HepG2 (cell line): ENCODE measurements at regions not wholly inside any gene's neighbourhood (a gene's known extent, or its start where the extent isn't known, plus 50 kb on each side); places are given as distances from the start of the nearest gene placed in this dataset.

Experiments
- MXI1 ChIP-seq: IDR thresholded peaks from 3 replicates; pipeline ENCODE4 v1.6.1; 2012; ENCODE audit warnings: low read depth, low read length, inconsistent platforms, borderline replicate concordance
- SMARCE1 ChIP-seq: fragments of 450-650 bp; IDR thresholded peaks from 2 replicates; pipeline ENCODE4 v1.6.1; 2017; ENCODE audit warnings: borderline replicate concordance
- TF ChIP-seq, protein P1 (sequence below): sonication (generic); formaldehyde crosslinking; IDR thresholded peaks from 2 replicates; pipeline ENCODE4 v1.8.0; 2022; ENCODE audit warnings: mild to moderate bottlenecking, missing genetic modification reagents, moderate library complexity
- TF ChIP-seq, protein P2 (sequence below): IDR thresholded peaks from 2 replicates; pipeline ENCODE4 v1.6.1; 2016; ENCODE audit warnings: missing compliant biosample characterization, missing genetic modification reagents, borderline replicate concordance

DNA sequence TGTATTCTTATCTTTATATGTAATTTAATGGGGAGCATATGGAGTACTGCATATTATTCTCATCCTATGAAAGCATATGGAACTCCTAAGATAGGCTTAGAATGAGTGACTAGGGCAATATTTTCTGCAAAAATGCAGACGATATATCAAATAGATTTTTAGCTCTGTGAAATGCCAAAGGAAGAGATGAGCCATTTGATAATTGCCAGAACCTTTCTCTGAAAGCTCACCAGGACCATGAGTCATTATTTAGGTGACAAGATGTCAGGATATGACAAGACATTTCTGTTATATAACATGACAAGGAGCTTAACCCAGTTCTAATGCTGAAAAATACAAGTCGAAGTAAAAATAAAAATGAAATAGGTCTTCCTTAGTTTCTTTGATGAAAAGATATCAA is 145.0 kb downstream of the SLITRK6 start:
- TF ChIP-seq, protein P1, sequence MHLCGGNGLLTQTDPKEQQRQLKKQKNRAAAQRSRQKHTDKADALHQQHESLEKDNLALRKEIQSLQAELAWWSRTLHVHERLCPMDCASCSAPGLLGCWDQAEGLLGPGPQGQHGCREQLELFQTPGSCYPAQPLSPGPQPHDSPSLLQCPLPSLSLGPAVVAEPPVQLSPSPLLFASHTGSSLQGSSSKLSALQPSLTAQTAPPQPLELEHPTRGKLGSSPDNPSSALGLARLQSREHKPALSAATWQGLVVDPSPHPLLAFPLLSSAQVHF (CRISPR knock-in tag), result no peak
- TF ChIP-seq SMARCE1 (no peak), MXI1 (no peak)
- TF ChIP-seq, protein P2, sequence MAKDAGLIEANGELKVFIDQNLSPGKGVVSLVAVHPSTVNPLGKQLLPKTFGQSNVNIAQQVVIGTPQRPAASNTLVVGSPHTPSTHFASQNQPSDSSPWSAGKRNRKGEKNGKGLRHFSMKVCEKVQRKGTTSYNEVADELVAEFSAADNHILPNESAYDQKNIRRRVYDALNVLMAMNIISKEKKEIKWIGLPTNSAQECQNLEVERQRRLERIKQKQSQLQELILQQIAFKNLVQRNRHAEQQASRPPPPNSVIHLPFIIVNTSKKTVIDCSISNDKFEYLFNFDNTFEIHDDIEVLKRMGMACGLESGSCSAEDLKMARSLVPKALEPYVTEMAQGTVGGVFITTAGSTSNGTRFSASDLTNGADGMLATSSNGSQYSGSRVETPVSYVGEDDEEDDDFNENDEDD (CRISPR knock-in tag), result no peak
